Sigmoid colon (tissue), 6 donors: ENCODE measurements at regions not wholly inside any gene's neighbourhood (a gene's known extent, or its start where the extent isn't known, plus 50 kb on each side); places are given as distances from the start of the nearest gene placed in this dataset.

Source experiments
- DNase-seq: peaks from one replicate; pipeline ENCODE4 v3.0.0-alpha.2; 2019
- H3K27ac ChIP-seq, 4 donors: fragments of 200-600 bp; sonication (generic); one replicate each; pipeline ENCODE4 v1.5.1; 2016 to 2019; ENCODE audit warnings: mild to moderate bottlenecking in 1 of 4
- H3K27me3 ChIP-seq, 3 donors: fragments of 200-600 bp; sonication (generic); one replicate each; pipeline ENCODE4 v1.5.1; 2019; ENCODE audit warnings: mild to moderate bottlenecking in 1 of 3
- H3K36me3 ChIP-seq, 4 donors: fragments of 200-600 bp; sonication (generic); one replicate each; pipeline ENCODE4 v1.5.1; 2016 to 2019
- H3K4me1 ChIP-seq, 4 donors: fragments of 200-600 bp; sonication (generic); one replicate each; pipeline ENCODE4 v1.5.1; 2017 to 2019
- H3K4me3 ChIP-seq, 4 donors: fragments of 200-600 bp; sonication (generic); one replicate each; pipeline ENCODE4 v1.5.1; 2017 to 2019; ENCODE audit warnings: mild to moderate bottlenecking in 2 of 4, moderate library complexity in 1 of 4
- H3K9me3 ChIP-seq, 4 donors: fragments of 200-600 bp in 3 of 4; sonication (generic) in 3 of 4; one replicate each; pipeline versions ENCODE4 v1.5.1 to v1.6.1; 2013 to 2019
- CTCF ChIP-seq, 4 experiments: fragments of 450-650 bp in 3 of 4; fragments of 200-600 bp in 1 of 4; IDR thresholded peaks; one replicate each; pipeline ENCODE4 v1.5.1; 2016 to 2019; ENCODE audit warnings: antibody characterized with exemption in 4 of 4, mild to moderate bottlenecking in 3 of 4, moderate library complexity in 2 of 4
- EP300 ChIP-seq, 4 donors: sonication (generic); formaldehyde crosslinking; IDR thresholded peaks; one replicate each; pipeline ENCODE4 v1.6.1; 2017; ENCODE audit warnings: antibody characterized with exemption in 4 of 4
- POLR2A ChIP-seq, 2 donors: fragments of 450-650 bp; IDR thresholded peaks; one replicate each; pipeline ENCODE4 v1.6.1; 2016; ENCODE audit warnings: antibody characterized with exemption in 2 of 2, mild to moderate bottlenecking in 2 of 2, moderate library complexity in 2 of 2
- POLR2AphosphoS5 ChIP-seq, 4 donors: sonication (generic); formaldehyde crosslinking; IDR thresholded peaks; one replicate each; pipeline ENCODE4 v1.6.1; 2017; ENCODE audit warnings: antibody characterized with exemption in 4 of 4
- WGBS, 2 donors: extraction: QIAGEN DNeasy Blood & Tissue Kit; methylation state at CpG; one replicate each; pipeline ENCODE4 v1.1.7; 2013; 5-methylcytosine and 5-hydroxymethylcytosine counted together
- intact Hi-C: fragments of 100-400 bp; cut with DNase I; formaldehyde crosslinking; loops from one replicate; pipeline ENCODE4 v1.15.1; 2023
- donor health status: healthy with polysubstance abuse.
- donor health status: healthy.

GRCh38 chr18:55100817-55101457 is 141.7 kb upstream of the CCDC68 start:
- no peak for DNase-seq
- no peak for TF ChIP-seq EP300 (IDR thresholded peaks at IDR 0.05)
- no peak for TF ChIP-seq CTCF (IDR thresholded peaks at IDR 0.05)
- TF ChIP-seq POLR2A (IDR thresholded peaks at IDR 0.05) = no peak
- TF ChIP-seq POLR2AphosphoS5 (IDR thresholded peaks at IDR 0.05) = no peak
- no peaks in the 10 kb centered on the region for H3K36me3 ChIP-seq
- intact Hi-C loops = no loop called here
- H3K4me1 ChIP-seq = peaks cover 0 to 13% (median under 1%) of the 10 kb centered on the region in 4 donors
- H3K27ac ChIP-seq = no peak overlapping the region
- WGBS, 2 donors = 24 to 40% methylated on average over 3 of the region's 3 CpGs
- no peaks in the 10 kb centered on the region for H3K9me3 ChIP-seq
- H3K4me3 ChIP-seq = no peak overlapping the region
- H3K27me3 ChIP-seq = no peaks in the 10 kb centered on the region

DNA sequence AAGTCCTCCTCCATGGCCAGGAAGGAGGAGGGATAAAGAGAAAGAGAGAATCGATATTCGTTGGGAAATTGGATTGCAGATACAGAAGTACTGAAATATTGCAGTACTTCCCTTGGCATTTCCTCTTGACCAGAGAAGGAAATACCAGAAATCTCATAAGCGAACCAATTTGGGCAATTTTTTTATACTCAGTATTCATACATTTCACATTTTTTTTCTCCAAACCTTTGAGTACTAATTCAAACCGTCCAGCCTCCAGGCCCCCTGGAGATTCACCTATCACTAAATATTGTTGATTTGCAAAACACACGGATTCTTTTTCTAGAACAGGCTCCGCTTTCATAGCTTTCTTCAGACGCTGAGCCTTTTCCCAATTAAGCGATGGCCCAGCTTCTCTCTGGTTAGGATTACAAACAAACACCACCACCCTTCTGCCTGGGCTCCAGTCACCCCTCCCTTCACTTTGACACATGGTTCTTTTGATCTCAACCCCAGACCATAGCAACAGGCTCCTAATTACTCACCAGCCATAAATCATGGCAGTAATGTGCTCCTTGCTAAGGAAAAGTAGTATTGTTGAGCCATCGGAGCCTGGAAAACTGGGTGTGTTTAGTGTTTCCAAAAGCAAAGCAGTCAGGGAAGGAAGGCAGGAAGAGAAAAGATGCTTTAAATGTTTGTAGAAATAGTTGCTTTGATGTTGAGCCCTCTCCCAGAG is 138.4 kb upstream of the CCDC68 start:
- WGBS, 2 donors = 67 to 72% methylated on average over 9 of the region's 9 CpGs
- no peaks in the 10 kb centered on the region for H3K9me3 ChIP-seq
- no peaks in the 10 kb centered on the region for H3K27me3 ChIP-seq
- H3K4me3 ChIP-seq = no peak overlapping the region
- H3K36me3 ChIP-seq = no peaks in the 10 kb centered on the region
- H3K27ac ChIP-seq = no peak overlapping the region
- intact Hi-C loops = no loop called here
- TF ChIP-seq POLR2AphosphoS5 (IDR thresholded peaks at IDR 0.05) (no peak), POLR2A (IDR thresholded peaks at IDR 0.05) (no peak), EP300 (IDR thresholded peaks at IDR 0.05) (no peak), CTCF (IDR thresholded peaks at IDR 0.05) (no peak)
- DNase-seq = no peak
- peaks cover 0 to 13% (median under 1%) of the 10 kb centered on the region in 4 donors for H3K4me1 ChIP-seq

GRCh38 chr18:55096263-55096951 is 137.1 kb upstream of the CCDC68 start:
- no peak for DNase-seq
- WGBS, 2 donors = 75 to 86% methylated on average over 10 of the region's 10 CpGs

GRCh38 chr18:55095584-55095983 is 136.3 kb upstream of the CCDC68 start:
- Histone ChIP-seq H3K9me3 (no peaks in the 10 kb centered on the region), H3K27me3 (no peaks in the 10 kb centered on the region), H3K4me1 (peaks cover 0 to 13% (median under 1%) of the 10 kb centered on the region in 4 donors), H3K4me3 (no peak overlapping the region), H3K36me3 (no peaks in the 10 kb centered on the region), H3K27ac (no peak overlapping the region)
- intact Hi-C loops = no loop called here
- 30 to 81% methylated on average over 3 of the region's 3 CpGs for WGBS, 2 donors
- TF ChIP-seq CTCF (IDR thresholded peaks at IDR 0.05) (no peak), POLR2AphosphoS5 (IDR thresholded peaks at IDR 0.05) (no peak)
- no peak for DNase-seq

More at GRCh38 chr18:55096263-55096951, 137.1 kb upstream of the CCDC68 start:
- H3K27ac ChIP-seq = no peak overlapping the region
- no peaks in the 10 kb centered on the region for H3K9me3 ChIP-seq
- peaks cover 0 to 13% (median under 1%) of the 10 kb centered on the region in 4 donors for H3K4me1 ChIP-seq
- H3K36me3 ChIP-seq = no peaks in the 10 kb centered on the region
- intact Hi-C loops = no loop called here
- peak in 2 of 4 experiments; percentile 3 to 17 for TF ChIP-seq CTCF (IDR thresholded peaks at IDR 0.05)
- TF ChIP-seq EP300 (IDR thresholded peaks at IDR 0.05) = no peak
- no peaks in the 10 kb centered on the region for H3K27me3 ChIP-seq
- no peak overlapping the region for H3K4me3 ChIP-seq
